ENCODE measurements at regions not wholly inside any gene's neighbourhood (a gene's known extent, or its start where the extent isn't known, plus 50 kb on each side); places are given as distances from the start of the nearest gene placed in this dataset.

DNA sequence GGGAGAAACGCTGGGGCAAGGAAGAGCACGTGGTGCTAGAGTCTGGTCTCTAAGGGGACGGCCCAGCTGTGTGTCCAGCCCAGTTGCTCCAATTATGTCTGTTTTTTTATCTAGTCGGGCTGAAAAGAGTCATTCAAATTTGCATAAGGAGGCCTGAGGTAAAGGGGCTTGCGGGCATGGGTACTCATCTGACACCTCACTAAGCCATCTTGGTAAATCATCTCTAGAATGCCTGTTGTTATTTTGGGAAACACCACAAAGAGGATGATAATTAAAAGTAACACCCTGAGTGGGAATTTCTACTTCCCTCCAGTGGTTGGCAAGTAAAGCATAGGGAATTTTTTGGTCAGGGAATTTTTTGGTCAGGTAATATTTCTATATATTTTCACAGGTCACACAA lies 196.1 kb upstream of the ALG10B start:
- TF ChIP-seq EZH2 (IDR thresholded peaks at IDR 0.05; ENCODE audit: insufficient read depth, poor library complexity, severe bottlenecking) (no peak), EZH2phosphoT487 (IDR thresholded peaks at IDR 0.05; ENCODE audit: insufficient read depth, low read depth) (no peak)

All from GM23248 (cell line).